HEK293T (cell line): ENCODE measurements at regions not wholly inside any gene's neighbourhood (a gene's known extent, or its start where the extent isn't known, plus 50 kb on each side); places are given as distances from the start of the nearest gene placed in this dataset.

Experiments used
- CTCF ChIA-PET: fragments of 350-600 bp; formaldehyde crosslinking; extraction: SDS; loops from one replicate; lab custom pipeline; 2021; ENCODE audit warnings: antibody characterized with exemption, inconsistent platforms; lab: Yijun Ruan, JAX
- POLR2A ChIA-PET: fragments of 350-600 bp; formaldehyde crosslinking; extraction: SDS; loops from one replicate; lab custom pipeline; 2020; ENCODE audit warnings: antibody characterized with exemption, inconsistent platforms; lab: Yijun Ruan, JAX
- DNase-seq: peaks from one replicate; pipeline ENCODE4 v3.0.0; 2012; ENCODE audit warnings: mixed read lengths; ENCODE audit errors: extremely low spot score
- ARNT ChIP-seq: fragments of 450-650 bp; IDR thresholded peaks from 2 replicates; pipeline ENCODE4 v1.6.1; 2017; ENCODE audit warnings: mild to moderate bottlenecking
- BHLHE40 ChIP-seq: fragments of 450-650 bp; IDR thresholded peaks from 2 replicates; pipeline ENCODE4 v1.6.1; 2016; ENCODE audit warnings: mild to moderate bottlenecking, moderate library complexity, borderline replicate concordance
- CTBP1 ChIP-seq: fragments of 450-650 bp; IDR thresholded peaks from 2 replicates; pipeline ENCODE4 v1.6.1; 2016; ENCODE audit warnings: borderline replicate concordance
- ELF4 ChIP-seq: fragments of 450-650 bp; IDR thresholded peaks from 2 replicates; pipeline ENCODE4 v1.6.1; 2017; ENCODE audit warnings: antibody characterized with exemption
- FOXA1 ChIP-seq: fragments of 450-650 bp; IDR thresholded peaks from 2 replicates; pipeline ENCODE4 v1.6.1; 2016; ENCODE audit warnings: mild to moderate bottlenecking
- FOXK2 ChIP-seq: fragments of 450-650 bp; IDR thresholded peaks from 2 replicates; pipeline ENCODE4 v1.6.1; 2016; ENCODE audit warnings: mild to moderate bottlenecking
- FOXM1 ChIP-seq: fragments of 450-650 bp; IDR thresholded peaks from 2 replicates; pipeline ENCODE4 v1.6.1; 2017; ENCODE audit warnings: mild to moderate bottlenecking, borderline replicate concordance
- HDGF ChIP-seq: fragments of 450-650 bp; IDR thresholded peaks from 2 replicates; pipeline ENCODE4 v1.6.1; 2017; ENCODE audit warnings: antibody characterized with exemption, borderline replicate concordance
- L3MBTL2 ChIP-seq: fragments of 450-650 bp; conservative IDR thresholded peaks from 2 replicates; pipeline ENCODE4 v1.6.1; 2016; ENCODE audit warnings: mild to moderate bottlenecking
- LEF1 ChIP-seq: fragments of 450-650 bp; IDR thresholded peaks from 2 replicates; pipeline ENCODE4 v1.6.1; 2017; ENCODE audit warnings: mild to moderate bottlenecking, borderline replicate concordance
- NFRKB ChIP-seq: fragments of 450-650 bp; IDR thresholded peaks from 2 replicates; pipeline ENCODE4 v1.6.1; 2016; ENCODE audit warnings: mild to moderate bottlenecking, moderate library complexity
- SP1 ChIP-seq: fragments of 450-650 bp; IDR thresholded peaks from 2 replicates; pipeline ENCODE4 v1.6.1; 2017
- SUZ12 ChIP-seq: fragments of 450-650 bp; IDR thresholded peaks from 2 replicates; pipeline ENCODE4 v1.6.1; 2016; ENCODE audit warnings: mild to moderate bottlenecking
- TARDBP ChIP-seq: fragments of 450-650 bp; IDR thresholded peaks from 2 replicates; pipeline ENCODE4 v1.6.1; 2016
- ZNF384 ChIP-seq: fragments of 450-650 bp; IDR thresholded peaks from 2 replicates; pipeline ENCODE4 v1.6.1; 2016
- TF ChIP-seq, protein P1 (sequence below): fragments of 450-650 bp; IDR thresholded peaks from 2 replicates; pipeline ENCODE4 v1.6.1; 2016

DNA sequence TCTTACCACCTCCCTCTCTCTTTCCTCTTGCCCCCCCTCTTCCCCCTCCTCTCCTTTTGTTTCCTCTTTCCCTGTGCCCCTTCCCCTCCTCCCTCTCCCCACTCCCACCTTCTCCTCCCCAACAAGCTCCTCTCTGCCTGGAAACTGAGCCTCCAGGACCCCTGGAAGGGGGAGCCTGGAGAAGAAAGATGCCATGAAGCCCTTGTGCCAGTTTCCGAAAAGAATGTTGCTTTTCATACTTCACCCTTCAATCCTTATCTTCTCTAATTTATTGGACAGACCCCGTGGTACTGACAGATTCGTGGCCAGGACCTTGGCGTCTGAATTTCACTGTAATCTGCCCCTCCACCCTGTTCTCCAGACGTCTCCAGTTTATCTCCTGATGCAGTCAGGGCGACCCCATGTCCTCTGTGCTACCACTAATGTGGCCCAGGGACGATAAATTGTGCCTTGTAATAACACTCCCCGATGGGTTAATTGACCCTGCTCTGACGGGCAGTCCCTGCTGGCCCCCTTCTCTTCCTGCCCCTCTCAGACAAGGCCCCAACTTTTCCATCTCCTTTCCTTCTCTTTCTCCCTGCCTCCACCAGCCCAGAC is 138.4 kb upstream of the GSE1 start:
- POLR2A ChIA-PET, result no interaction called here
- CTCF ChIA-PET, result interaction anchor here (0.6 kb wide), 1 partner anchor 130 kb away, joined by 3 read pairs; no protein-coding TSS in a partner anchor
- no peak for DNase-seq
- TF ChIP-seq ARNT (no peak), SP1 (no peak)

DNA sequence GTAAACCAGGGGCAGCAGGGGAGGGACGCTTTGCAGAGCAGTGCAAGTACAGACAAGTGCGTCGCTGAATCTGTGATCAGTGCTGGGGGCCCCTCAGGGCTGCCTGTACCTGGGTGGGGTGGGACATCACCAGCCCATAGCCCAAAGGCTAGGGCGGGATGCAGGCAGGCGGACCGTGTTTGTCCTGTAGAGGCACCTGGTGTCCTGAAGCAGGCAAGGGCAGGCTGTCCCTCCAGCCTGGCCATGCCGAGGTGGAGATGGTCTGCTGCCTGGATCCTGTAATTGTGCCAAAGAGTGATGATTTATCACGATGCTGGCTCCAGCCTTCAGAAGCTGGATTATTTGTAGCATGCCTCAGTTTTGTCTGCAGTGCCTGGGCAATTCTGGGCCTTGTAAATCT is 137.9 kb upstream of the GSE1 start:
- POLR2A ChIA-PET, result no interaction called here
- TF ChIP-seq SP1, result no peak
- TF ChIP-seq, protein P1, sequence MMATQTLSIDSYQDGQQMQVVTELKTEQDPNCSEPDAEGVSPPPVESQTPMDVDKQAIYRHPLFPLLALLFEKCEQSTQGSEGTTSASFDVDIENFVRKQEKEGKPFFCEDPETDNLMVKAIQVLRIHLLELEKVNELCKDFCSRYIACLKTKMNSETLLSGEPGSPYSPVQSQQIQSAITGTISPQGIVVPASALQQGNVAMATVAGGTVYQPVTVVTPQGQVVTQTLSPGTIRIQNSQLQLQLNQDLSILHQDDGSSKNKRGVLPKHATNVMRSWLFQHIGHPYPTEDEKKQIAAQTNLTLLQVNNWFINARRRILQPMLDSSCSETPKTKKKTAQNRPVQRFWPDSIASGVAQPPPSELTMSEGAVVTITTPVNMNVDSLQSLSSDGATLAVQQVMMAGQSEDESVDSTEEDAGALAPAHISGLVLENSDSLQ, result peak; percentile 80
- DNase-seq, result no peak
- CTCF ChIA-PET, result interaction anchor here (0.7 kb wide), 1 partner anchor 28 kb away, joined by 3 read pairs; no protein-coding TSS in a partner anchor

DNA sequence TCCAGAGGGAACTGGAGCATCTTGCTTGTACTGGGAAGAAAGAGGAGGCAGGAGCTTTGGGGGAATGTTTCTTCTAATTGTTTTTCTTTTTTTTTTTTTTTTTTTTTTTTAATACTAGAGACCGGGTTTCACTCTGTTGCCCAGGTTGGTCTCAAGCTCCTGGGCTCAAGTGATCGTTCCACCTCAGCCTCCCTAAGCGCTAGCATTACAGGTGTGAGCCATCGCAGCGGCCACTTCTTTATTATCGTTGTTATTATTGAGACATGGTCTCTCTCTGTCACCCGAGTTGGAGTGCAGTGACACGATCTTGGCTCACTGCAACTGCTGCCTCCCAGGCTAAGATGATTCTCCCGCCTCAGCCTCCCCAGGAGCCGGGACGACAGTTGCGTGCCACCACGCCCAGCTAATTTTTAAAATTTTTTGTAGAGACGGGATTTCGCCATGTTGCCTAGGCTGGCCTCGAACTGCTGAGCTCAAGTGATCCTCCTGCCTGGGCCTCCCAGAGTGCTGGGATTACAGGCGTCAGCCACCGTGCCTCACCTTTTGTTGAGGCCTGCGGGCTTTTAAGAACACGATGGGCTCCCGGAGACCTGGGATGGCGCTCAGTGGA is 137.3 kb upstream of the GSE1 start:
- TF ChIP-seq SUZ12 (no peak), FOXK2 (no peak)
- no peak for DNase-seq
- CTCF ChIA-PET, result interaction anchor here (0.6 to 0.7 kb wide), 2 partner anchors 28 to 594 kb away, joined by 3 to 4 read pairs; no protein-coding TSS in a partner anchor
- POLR2A ChIA-PET, result no interaction called here

DNA sequence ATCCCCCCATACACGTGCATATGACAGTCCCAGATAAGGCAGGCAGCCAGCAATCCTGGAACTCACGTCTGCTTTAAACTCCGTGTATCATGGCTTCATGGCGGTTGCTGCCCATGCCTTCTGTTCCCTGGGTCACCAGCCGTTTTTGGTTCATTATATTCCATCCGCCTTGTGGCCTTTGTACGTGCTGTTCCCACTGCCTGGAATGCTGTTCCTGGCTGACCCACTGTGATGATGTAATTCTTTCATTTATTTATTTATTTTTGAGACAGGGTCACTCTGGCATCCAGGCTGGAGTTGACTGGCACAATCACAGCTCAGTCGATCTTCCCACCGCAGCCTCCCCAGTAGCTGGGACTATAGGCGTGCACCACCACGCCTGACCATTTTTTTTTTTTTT is 136.7 kb upstream of the GSE1 start:
- no peak for DNase-seq
- POLR2A ChIA-PET, result no interaction called here
- CTCF ChIA-PET, result interaction anchor here (0.6 kb wide), 1 partner anchor 1587 kb away, joined by 4 read pairs; no protein-coding TSS in a partner anchor
- TF ChIP-seq BHLHE40 (no peak), LEF1 (no peak), TARDBP (no peak), CTBP1 (no peak), FOXK2 (no peak), NFRKB (no peak), ZNF384 (no peak), FOXM1 (no peak), ARNT (no peak), ELF4 (no peak), FOXA1 (no peak), SP1 (no peak), SUZ12 (no peak), L3MBTL2 (no peak), HDGF (no peak)
- TF ChIP-seq, protein P1, result no peak

DNA sequence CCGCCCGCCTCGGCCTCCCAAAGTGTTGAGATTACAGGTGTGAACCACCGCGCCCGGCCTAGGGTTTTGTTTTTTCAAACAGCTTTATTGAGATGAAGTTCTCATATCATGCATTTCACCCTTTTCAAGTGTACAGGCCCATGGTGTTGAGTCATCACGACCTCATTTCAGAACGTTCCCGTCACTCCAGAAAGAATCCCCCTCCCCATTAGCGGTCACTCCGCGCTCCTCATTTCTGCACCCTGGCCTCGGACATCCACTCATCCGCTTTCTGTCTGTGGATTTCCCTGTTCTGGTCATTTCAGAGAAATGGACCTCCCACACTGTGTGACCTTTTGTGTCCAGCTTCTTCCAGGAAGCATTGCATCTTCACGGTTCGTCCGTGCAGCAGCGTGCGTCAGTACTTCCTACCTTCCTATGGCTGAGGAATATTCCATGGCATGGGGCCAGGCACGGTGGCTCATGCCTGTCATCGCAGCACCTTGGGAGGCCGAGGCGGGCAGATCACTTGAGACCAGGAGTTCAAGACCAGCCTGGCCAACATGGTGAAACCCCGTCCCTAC is 135.2 kb upstream of the GSE1 start:
- POLR2A ChIA-PET, result interaction anchor here (1.3 kb wide), 1 partner anchor 16 kb away, joined by 3 read pairs; no protein-coding TSS in a partner anchor
- no peak for DNase-seq
- CTCF ChIA-PET, result no interaction called here
- TF ChIP-seq CTBP1, result no peak
- no peak for TF ChIP-seq FOXK2
- TF ChIP-seq HDGF, result no peak
- TF ChIP-seq FOXA1, result no peak
- no peak for TF ChIP-seq NFRKB
- no peak for TF ChIP-seq SP1
- TF ChIP-seq ZNF384, result no peak
- no peak for TF ChIP-seq ARNT
- TF ChIP-seq L3MBTL2, result no peak
- TF ChIP-seq BHLHE40, result no peak
- no peak for TF ChIP-seq FOXM1
- TF ChIP-seq TARDBP, result no peak
- no peak for TF ChIP-seq LEF1
- TF ChIP-seq ELF4, result no peak
- TF ChIP-seq, protein P1, result no peak
- no peak for TF ChIP-seq SUZ12

DNA sequence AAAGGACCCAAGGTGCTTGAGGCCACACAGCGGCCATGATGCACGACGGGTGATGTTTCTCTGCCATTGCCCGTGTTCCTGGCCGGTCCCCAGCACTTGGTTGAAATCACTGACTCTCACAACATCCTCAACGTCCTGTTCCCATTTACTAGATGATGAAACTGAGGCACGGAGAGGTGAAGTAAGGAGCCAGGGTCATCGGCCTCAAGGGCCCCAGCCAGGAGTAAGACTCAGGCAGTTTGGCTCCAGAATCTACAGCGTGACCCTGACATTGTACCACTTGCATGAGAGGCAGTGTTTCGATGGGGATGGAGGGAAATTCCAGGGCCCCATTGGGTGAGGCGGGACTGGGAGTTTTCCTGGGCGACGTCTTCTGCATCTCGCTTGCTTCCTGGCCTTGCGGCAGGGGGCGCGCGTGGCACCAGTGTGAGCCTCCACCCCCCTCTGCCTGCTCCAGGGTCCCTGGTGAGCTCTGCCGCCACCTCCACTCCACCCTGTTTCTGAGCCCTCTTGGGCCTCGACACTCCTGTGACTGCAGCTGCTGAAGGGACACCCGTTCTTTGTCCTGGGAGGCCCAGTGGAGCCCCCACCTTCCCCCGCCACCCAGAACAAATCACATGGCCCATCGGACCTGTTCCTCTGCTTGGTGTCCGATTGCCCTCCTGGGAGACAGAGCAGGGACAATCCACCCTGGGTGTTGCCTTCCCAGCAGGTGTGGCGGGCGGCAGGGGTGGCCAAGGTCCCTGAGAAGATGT is 133.0 kb upstream of the GSE1 start:
- CTCF ChIA-PET, result interaction anchor here (0.8 to 1.9 kb wide), 7 partner anchors 11 to 136 kb away, joined by 3 to 10 read pairs (median 3); no protein-coding TSS in a partner anchor
- TF ChIP-seq FOXA1 (no peak), CTBP1 (no peak), BHLHE40 (no peak), FOXK2 (no peak), SUZ12 (no peak), SP1 (no peak), TARDBP (no peak), LEF1 (no peak), L3MBTL2 (no peak), ARNT (no peak)
- DNase-seq, result peak; percentile 87
- POLR2A ChIA-PET, result no interaction called here
